ENCODE measurements at regions not wholly inside any gene's neighbourhood (a gene's known extent, or its start where the extent isn't known, plus 50 kb on each side); places are given as distances from the start of the nearest gene placed in this dataset.

DNA sequence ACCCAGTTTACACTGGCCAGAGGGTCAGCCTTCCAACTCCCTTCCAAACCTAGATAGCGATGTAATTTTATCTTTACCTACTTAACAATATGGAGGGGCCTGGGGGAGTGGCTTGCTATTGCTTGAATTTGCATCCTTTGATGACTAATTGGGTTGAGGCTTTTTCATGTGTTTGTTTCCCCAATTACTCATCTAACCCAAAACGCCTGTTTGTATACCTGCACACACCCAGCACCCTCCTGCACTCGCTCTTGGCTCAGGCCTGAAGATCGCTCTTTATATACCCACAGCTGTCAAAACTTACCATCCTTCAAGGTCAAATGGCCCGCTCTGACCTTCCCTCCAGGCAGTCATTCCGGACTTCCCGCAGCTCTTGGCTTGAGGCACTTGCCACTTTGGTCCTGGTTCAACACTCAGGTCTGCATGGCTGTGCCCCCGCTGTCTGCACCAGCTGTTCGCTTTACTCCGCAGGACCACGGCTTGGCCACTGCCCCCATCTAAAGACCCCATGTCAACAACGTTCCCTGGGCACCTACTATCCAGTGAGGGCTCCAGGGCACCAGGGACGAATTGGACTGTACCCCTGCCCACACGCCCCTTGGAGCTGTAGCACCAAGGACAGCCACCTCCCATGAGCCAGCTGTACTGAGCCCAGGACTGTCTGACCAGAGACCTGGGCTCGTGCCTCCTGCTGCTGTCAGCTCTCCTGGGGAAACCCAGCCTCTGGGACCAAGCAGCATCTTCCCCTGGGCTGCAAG, 76.1 kb upstream of the ADAMTS2 start:
- TF ChIP-seq, protein P1, sequence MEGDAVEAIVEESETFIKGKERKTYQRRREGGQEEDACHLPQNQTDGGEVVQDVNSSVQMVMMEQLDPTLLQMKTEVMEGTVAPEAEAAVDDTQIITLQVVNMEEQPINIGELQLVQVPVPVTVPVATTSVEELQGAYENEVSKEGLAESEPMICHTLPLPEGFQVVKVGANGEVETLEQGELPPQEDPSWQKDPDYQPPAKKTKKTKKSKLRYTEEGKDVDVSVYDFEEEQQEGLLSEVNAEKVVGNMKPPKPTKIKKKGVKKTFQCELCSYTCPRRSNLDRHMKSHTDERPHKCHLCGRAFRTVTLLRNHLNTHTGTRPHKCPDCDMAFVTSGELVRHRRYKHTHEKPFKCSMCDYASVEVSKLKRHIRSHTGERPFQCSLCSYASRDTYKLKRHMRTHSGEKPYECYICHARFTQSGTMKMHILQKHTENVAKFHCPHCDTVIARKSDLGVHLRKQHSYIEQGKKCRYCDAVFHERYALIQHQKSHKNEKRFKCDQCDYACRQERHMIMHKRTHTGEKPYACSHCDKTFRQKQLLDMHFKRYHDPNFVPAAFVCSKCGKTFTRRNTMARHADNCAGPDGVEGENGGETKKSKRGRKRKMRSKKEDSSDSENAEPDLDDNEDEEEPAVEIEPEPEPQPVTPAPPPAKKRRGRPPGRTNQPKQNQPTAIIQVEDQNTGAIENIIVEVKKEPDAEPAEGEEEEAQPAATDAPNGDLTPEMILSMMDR (IDR thresholded peaks at IDR 0.05): no peak
- TF ChIP-seq POLR2A (IDR thresholded peaks at IDR 0.05) (no peak), POLR2AphosphoS5 (IDR thresholded peaks at IDR 0.05) (no peak), EP300 (IDR thresholded peaks at IDR 0.05) (no peak)

Data from upper lobe of left lung (tissue), 4 donors.